T-helper 9 cell (primary cell): ENCODE measurements at regions not wholly inside any gene's neighbourhood (a gene's known extent, or its start where the extent isn't known, plus 50 kb on each side); places are given as distances from the start of the nearest gene placed in this dataset.

Source experiments
- DNase-seq: peaks from one replicate; pipeline ENCODE4 v3.0.0-alpha.2; 2020

GRCh38 chr2:238963161-238963970 is 115.5 kb downstream of the TWIST2 start:
- DNase-seq: no peak

- DNase-seq: no peak
Observed at GRCh38 chr2:238963971-238964328, 116.1 kb downstream of the TWIST2 start.

GRCh38 chr2:238964544-238965067 is 116.7 kb downstream of the TWIST2 start:
- no peak for DNase-seq

- no peak for DNase-seq
Observed at GRCh38 chr2:238965371-238966071, 117.6 kb downstream of the TWIST2 start.

- DNase-seq: no peak
Observed at GRCh38 chr2:238966072-238966937, 118.4 kb downstream of the TWIST2 start.

GRCh38 chr2:238967031-238967977 is 119.4 kb downstream of the TWIST2 start:
- no peak for DNase-seq

- DNase-seq: no peak
Observed at GRCh38 chr2:238967978-238968360, 120.1 kb downstream of the TWIST2 start.

- no peak for DNase-seq
Observed at GRCh38 chr2:238968616-238969384, 120.9 kb downstream of the TWIST2 start.

- DNase-seq: no peak
Observed at GRCh38 chr2:238969857-238970256, 122.0 kb downstream of the TWIST2 start.

- DNase-seq: peak; percentile 31
Observed at GRCh38 chr2:238970553-238971081, 122.7 kb downstream of the TWIST2 start.

GRCh38 chr2:238971318-238972145 is 123.6 kb downstream of the TWIST2 start:
- no peak for DNase-seq

GRCh38 chr2:238972146-238972445 is 124.2 kb downstream of the TWIST2 start:
- DNase-seq: no peak

GRCh38 chr2:238973038-238973739 is 125.3 kb downstream of the TWIST2 start:
- DNase-seq: no peak

- DNase-seq: no peak
Observed at GRCh38 chr2:238974081-238974480, 126.2 kb downstream of the TWIST2 start.

GRCh38 chr2:238974501-238975166 is 126.7 kb downstream of the TWIST2 start:
- DNase-seq: no peak

GRCh38 chr2:238975408-238975807 is 127.5 kb downstream of the TWIST2 start:
- no peak for DNase-seq

- DNase-seq: no peak
Observed at GRCh38 chr2:238978497-238978896, 130.6 kb downstream of the TWIST2 start.

- no peak for DNase-seq
Observed at GRCh38 chr2:238979636-238980035, 131.8 kb downstream of the TWIST2 start.
